ENCODE measurements at regions not wholly inside any gene's neighbourhood (a gene's known extent, or its start where the extent isn't known, plus 50 kb on each side); places are given as distances from the start of the nearest gene placed in this dataset.

GRCh38 chr1:80250573-80251168 lies 1244.1 kb upstream of the ADGRL4 start:
- Histone ChIP-seq H3K9me3 (ENCODE audit: control insufficient read depth, insufficient read depth, low read length) (no peaks in the 10 kb centered on the region), H3K4me3 (ENCODE audit: low read depth, low read length) (no peak overlapping the region), H3K27me3 (ENCODE audit: control insufficient read depth, insufficient read depth, low read length) (no peaks in the 10 kb centered on the region), H3K4me1 (ENCODE audit: control insufficient read depth, insufficient read depth, low read length) (no peaks in the 10 kb centered on the region), H3K9ac (ENCODE audit: low read depth, low read length) (no peak overlapping the region), H3K36me3 (ENCODE audit: control insufficient read depth, insufficient read depth, low read length) (no peaks in the 10 kb centered on the region)

- no peak overlapping the region for H3K4me3 ChIP-seq (ENCODE audit: low read depth, low read length)
- H3K9ac ChIP-seq (ENCODE audit: low read depth, low read length) = no peak overlapping the region
- no peaks in the 10 kb centered on the region for H3K36me3 ChIP-seq (ENCODE audit: control insufficient read depth, insufficient read depth, low read length)
- H3K4me1 ChIP-seq (ENCODE audit: control insufficient read depth, insufficient read depth, low read length) = no peaks in the 10 kb centered on the region
- H3K27me3 ChIP-seq (ENCODE audit: control insufficient read depth, insufficient read depth, low read length) = no peaks in the 10 kb centered on the region
- no peaks in the 10 kb centered on the region for H3K9me3 ChIP-seq (ENCODE audit: control insufficient read depth, insufficient read depth, low read length)
Observed at GRCh38 chr1:80249699-80250098, 1243.2 kb upstream of the ADGRL4 start.

- Histone ChIP-seq H3K36me3 (ENCODE audit: control insufficient read depth, insufficient read depth, low read length) (no peaks in the 10 kb centered on the region), H3K9ac (ENCODE audit: low read depth, low read length) (no peak overlapping the region), H3K4me1 (ENCODE audit: control insufficient read depth, insufficient read depth, low read length) (no peaks in the 10 kb centered on the region), H3K27me3 (ENCODE audit: control insufficient read depth, insufficient read depth, low read length) (no peaks in the 10 kb centered on the region), H3K9me3 (ENCODE audit: control insufficient read depth, insufficient read depth, low read length) (no peaks in the 10 kb centered on the region), H3K4me3 (ENCODE audit: low read depth, low read length) (no peak overlapping the region)
Observed at GRCh38 chr1:80248886-80249285, 1242.4 kb upstream of the ADGRL4 start.

GRCh38 chr1:80245813-80246212 lies 1239.3 kb upstream of the ADGRL4 start:
- H3K4me1 ChIP-seq (ENCODE audit: control insufficient read depth, insufficient read depth, low read length) = no peaks in the 10 kb centered on the region
- H3K27me3 ChIP-seq (ENCODE audit: control insufficient read depth, insufficient read depth, low read length) = no peaks in the 10 kb centered on the region
- no peak overlapping the region for H3K4me3 ChIP-seq (ENCODE audit: low read depth, low read length)
- H3K9ac ChIP-seq (ENCODE audit: low read depth, low read length) = no peak overlapping the region
- no peaks in the 10 kb centered on the region for H3K9me3 ChIP-seq (ENCODE audit: control insufficient read depth, insufficient read depth, low read length)
- no peaks in the 10 kb centered on the region for H3K36me3 ChIP-seq (ENCODE audit: control insufficient read depth, insufficient read depth, low read length)

GRCh38 chr1:80244372-80244771 lies 1237.8 kb upstream of the ADGRL4 start:
- no peaks in the 10 kb centered on the region for H3K4me1 ChIP-seq (ENCODE audit: control insufficient read depth, insufficient read depth, low read length)
- no peaks in the 10 kb centered on the region for H3K36me3 ChIP-seq (ENCODE audit: control insufficient read depth, insufficient read depth, low read length)
- no peaks in the 10 kb centered on the region for H3K9me3 ChIP-seq (ENCODE audit: control insufficient read depth, insufficient read depth, low read length)
- no peak overlapping the region for H3K9ac ChIP-seq (ENCODE audit: low read depth, low read length)
- no peaks in the 10 kb centered on the region for H3K27me3 ChIP-seq (ENCODE audit: control insufficient read depth, insufficient read depth, low read length)
- H3K4me3 ChIP-seq (ENCODE audit: low read depth, low read length) = no peak overlapping the region

- H3K4me3 ChIP-seq (ENCODE audit: low read depth, low read length) = no peak overlapping the region
- H3K9ac ChIP-seq (ENCODE audit: low read depth, low read length) = no peak overlapping the region
- no peaks in the 10 kb centered on the region for H3K27me3 ChIP-seq (ENCODE audit: control insufficient read depth, insufficient read depth, low read length)
- no peaks in the 10 kb centered on the region for H3K36me3 ChIP-seq (ENCODE audit: control insufficient read depth, insufficient read depth, low read length)
- no peaks in the 10 kb centered on the region for H3K9me3 ChIP-seq (ENCODE audit: control insufficient read depth, insufficient read depth, low read length)
- H3K4me1 ChIP-seq (ENCODE audit: control insufficient read depth, insufficient read depth, low read length) = no peaks in the 10 kb centered on the region
Observed at GRCh38 chr1:80241566-80241965, 1235.0 kb upstream of the ADGRL4 start.

GRCh38 chr1:80225510-80225909 lies 1219.0 kb upstream of the ADGRL4 start:
- no peaks in the 10 kb centered on the region for H3K27me3 ChIP-seq (ENCODE audit: control insufficient read depth, insufficient read depth, low read length)
- H3K9ac ChIP-seq (ENCODE audit: low read depth, low read length) = no peak overlapping the region
- H3K9me3 ChIP-seq (ENCODE audit: control insufficient read depth, insufficient read depth, low read length) = no peaks in the 10 kb centered on the region
- no peaks in the 10 kb centered on the region for H3K36me3 ChIP-seq (ENCODE audit: control insufficient read depth, insufficient read depth, low read length)
- H3K4me3 ChIP-seq (ENCODE audit: low read depth, low read length) = no peak overlapping the region
- no peaks in the 10 kb centered on the region for H3K4me1 ChIP-seq (ENCODE audit: control insufficient read depth, insufficient read depth, low read length)

GRCh38 chr1:80221319-80221718 lies 1214.8 kb upstream of the ADGRL4 start:
- Histone ChIP-seq H3K36me3 (ENCODE audit: control insufficient read depth, insufficient read depth, low read length) (no peaks in the 10 kb centered on the region), H3K4me1 (ENCODE audit: control insufficient read depth, insufficient read depth, low read length) (no peaks in the 10 kb centered on the region), H3K27me3 (ENCODE audit: control insufficient read depth, insufficient read depth, low read length) (no peaks in the 10 kb centered on the region), H3K9ac (ENCODE audit: low read depth, low read length) (no peak overlapping the region), H3K9me3 (ENCODE audit: control insufficient read depth, insufficient read depth, low read length) (no peaks in the 10 kb centered on the region), H3K4me3 (ENCODE audit: low read depth, low read length) (no peak overlapping the region)

GRCh38 chr1:80218112-80218511 lies 1211.6 kb upstream of the ADGRL4 start:
- H3K9ac ChIP-seq (ENCODE audit: low read depth, low read length) = no peak overlapping the region
- H3K4me3 ChIP-seq (ENCODE audit: low read depth, low read length) = no peak overlapping the region
- no peaks in the 10 kb centered on the region for H3K4me1 ChIP-seq (ENCODE audit: control insufficient read depth, insufficient read depth, low read length)
- H3K36me3 ChIP-seq (ENCODE audit: control insufficient read depth, insufficient read depth, low read length) = no peaks in the 10 kb centered on the region
- H3K27me3 ChIP-seq (ENCODE audit: control insufficient read depth, insufficient read depth, low read length) = no peaks in the 10 kb centered on the region
- no peaks in the 10 kb centered on the region for H3K9me3 ChIP-seq (ENCODE audit: control insufficient read depth, insufficient read depth, low read length)

DNA sequence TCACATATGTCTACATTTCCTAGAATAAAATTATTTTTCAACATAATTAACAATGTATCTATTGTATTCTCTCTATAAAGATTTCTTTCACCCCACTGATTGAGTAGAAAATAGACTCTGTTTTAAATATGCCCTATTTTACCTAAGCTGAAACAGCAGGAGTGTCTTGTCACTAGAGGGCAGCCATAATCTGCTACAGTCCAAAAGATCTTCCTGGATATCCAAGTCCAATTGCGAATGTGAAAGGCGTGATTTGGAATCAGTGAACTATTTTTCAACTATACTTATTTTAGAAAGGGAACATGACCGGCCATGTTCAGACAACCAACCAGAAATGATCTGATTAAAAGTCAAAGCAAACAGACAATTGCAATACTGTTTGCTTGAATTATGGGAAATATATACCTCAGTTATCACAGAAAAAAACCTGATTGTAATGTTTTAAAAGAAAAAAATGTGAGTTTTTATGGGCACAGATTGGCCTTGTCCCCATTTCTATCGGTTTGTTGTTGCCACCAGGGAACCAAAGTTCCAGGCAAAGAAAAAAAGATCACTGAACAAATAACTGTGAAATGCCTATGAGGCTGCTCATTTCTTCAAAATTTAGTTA lies 1211.0 kb upstream of the ADGRL4 start:
- Histone ChIP-seq H3K36me3 (ENCODE audit: control insufficient read depth, insufficient read depth, low read length) (no peaks in the 10 kb centered on the region), H3K9ac (ENCODE audit: low read depth, low read length) (no peak overlapping the region), H3K4me3 (ENCODE audit: low read depth, low read length) (no peak overlapping the region), H3K4me1 (ENCODE audit: control insufficient read depth, insufficient read depth, low read length) (no peaks in the 10 kb centered on the region), H3K27me3 (ENCODE audit: control insufficient read depth, insufficient read depth, low read length) (no peaks in the 10 kb centered on the region), H3K9me3 (ENCODE audit: control insufficient read depth, insufficient read depth, low read length) (no peaks in the 10 kb centered on the region)

DNA sequence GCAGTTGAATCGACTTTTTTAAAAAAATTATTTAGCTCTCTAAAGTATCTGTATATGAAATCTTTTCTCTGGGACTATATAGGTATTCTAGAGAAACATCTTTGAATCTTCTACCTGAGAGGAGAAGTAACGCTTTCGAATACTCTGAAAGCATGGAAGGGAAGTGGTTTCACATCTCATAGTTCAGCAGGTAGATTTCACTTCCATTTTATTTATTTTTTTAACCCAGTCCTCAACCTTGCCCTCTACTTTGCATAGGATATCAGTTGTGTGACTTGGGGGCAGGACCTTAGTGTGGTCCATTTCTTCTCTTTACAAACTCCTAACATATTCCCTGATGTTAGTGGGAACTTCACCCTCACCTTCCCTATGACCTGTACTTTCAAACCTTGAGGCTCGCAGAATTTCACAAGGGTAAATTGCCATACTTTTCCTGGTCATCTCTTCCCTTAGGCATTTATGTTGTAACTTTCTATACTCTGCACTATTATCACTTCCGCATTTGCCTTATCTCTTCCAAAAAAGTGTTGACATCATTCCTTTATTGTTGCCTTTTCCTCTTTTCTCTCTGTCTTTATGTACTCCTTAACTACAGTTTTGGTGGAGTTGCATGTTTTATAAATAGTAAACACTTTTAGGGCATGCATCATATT lies 1208.5 kb upstream of the ADGRL4 start:
- Histone ChIP-seq H3K36me3 (ENCODE audit: control insufficient read depth, insufficient read depth, low read length) (no peaks in the 10 kb centered on the region), H3K9ac (ENCODE audit: low read depth, low read length) (no peak overlapping the region), H3K27me3 (ENCODE audit: control insufficient read depth, insufficient read depth, low read length) (no peaks in the 10 kb centered on the region), H3K4me1 (ENCODE audit: control insufficient read depth, insufficient read depth, low read length) (no peaks in the 10 kb centered on the region), H3K9me3 (ENCODE audit: control insufficient read depth, insufficient read depth, low read length) (no peaks in the 10 kb centered on the region), H3K4me3 (ENCODE audit: low read depth, low read length) (no peak overlapping the region)

- Histone ChIP-seq H3K27me3 (ENCODE audit: control insufficient read depth, insufficient read depth, low read length) (no peaks in the 10 kb centered on the region), H3K9ac (ENCODE audit: low read depth, low read length) (no peak overlapping the region), H3K4me1 (ENCODE audit: control insufficient read depth, insufficient read depth, low read length) (no peaks in the 10 kb centered on the region)
Observed at GRCh38 chr1:80212948-80213347, 1206.4 kb upstream of the ADGRL4 start.

More at GRCh38 chr1:80212948-80213347, 1206.4 kb upstream of the ADGRL4 start:
- no peak overlapping the region for H3K4me3 ChIP-seq (ENCODE audit: low read depth, low read length)
- H3K36me3 ChIP-seq (ENCODE audit: control insufficient read depth, insufficient read depth, low read length) = no peaks in the 10 kb centered on the region
- no peaks in the 10 kb centered on the region for H3K9me3 ChIP-seq (ENCODE audit: control insufficient read depth, insufficient read depth, low read length)

Data from iPS-15b (cell line).